MM.1S (cell line): ENCODE measurements at regions not wholly inside any gene's neighbourhood (a gene's known extent, or its start where the extent isn't known, plus 50 kb on each side); places are given as distances from the start of the nearest gene placed in this dataset.
"Not testable (repeated sequence)": the region's sequence is repeated elsewhere in the genome, so short reads cannot be mapped to it uniquely, and the experiment has no call there.

Experiments used
- DNase-seq: peaks from one replicate; pipeline ENCODE4 v3.0.0-alpha.2; 2015
- H2AFZ ChIP-seq: fragments of 300-600 bp; sonication (generic); 2 replicates; pipeline ENCODE4 v1.6.0; 2016; ENCODE audit warnings: antibody characterized with exemption, low read length
- H3F3A ChIP-seq: fragments of 300-600 bp; sonication (generic); 2 replicates; pipeline ENCODE4 v1.6.1; 2016; ENCODE audit warnings: mild to moderate bottlenecking, antibody characterized with exemption, low read length, moderate library complexity, mixed read lengths; ENCODE audit not compliant: insufficient read depth
- H3K27ac ChIP-seq: fragments of 300-600 bp; sonication (generic); 2 replicates; pipeline ENCODE4 v1.5.1; 2016; ENCODE audit warnings: mild to moderate bottlenecking, low read length
- H3K27me3 ChIP-seq: fragments of 300-600 bp; sonication (generic); replicated peaks from 2 replicates; pipeline ENCODE4 v1.6.0; 2016; ENCODE audit warnings: low read length; ENCODE audit not compliant: insufficient read depth
- H3K36me3 ChIP-seq: fragments of 300-600 bp; sonication (generic); replicated peaks from 2 replicates; pipeline ENCODE4 v1.6.1; 2016; ENCODE audit warnings: mild to moderate bottlenecking, low read length, mixed read lengths; ENCODE audit not compliant: insufficient read depth
- H3K4me1 ChIP-seq: fragments of 300-600 bp; sonication (generic); 2 replicates; pipeline ENCODE4 v1.6.1; 2016; ENCODE audit warnings: low read length, mixed read lengths
- H3K4me2 ChIP-seq: fragments of 300-600 bp; sonication (generic); 2 replicates; pipeline ENCODE4 v1.6.0; 2016; ENCODE audit warnings: low read depth, low read length
- H3K4me3 ChIP-seq: fragments of 300-600 bp; sonication (generic); 2 replicates; pipeline ENCODE4 v1.5.1; 2016; ENCODE audit warnings: low read length, mixed read lengths
- H3K79me2 ChIP-seq: fragments of 300-600 bp; sonication (generic); 2 replicates; pipeline ENCODE4 v1.6.1; 2016; ENCODE audit warnings: mixed run types, low read length, mixed read lengths
- H3K9ac ChIP-seq: fragments of 300-600 bp; sonication (generic); 2 replicates; pipeline ENCODE4 v1.6.1; 2016; ENCODE audit warnings: low read length, mixed read lengths
- H3K9me2 ChIP-seq: fragments of 300-600 bp; sonication (generic); replicated peaks from 2 replicates; pipeline ENCODE4 v1.6.1; 2016; ENCODE audit warnings: mild to moderate bottlenecking, low read length, mixed read lengths; ENCODE audit not compliant: insufficient read depth
- H3K9me3 ChIP-seq: fragments of 300-600 bp; sonication (generic); replicated peaks from 2 replicates; pipeline ENCODE4 v1.6.1; 2016; ENCODE audit warnings: mild to moderate bottlenecking, low read length, mixed read lengths; ENCODE audit not compliant: insufficient read depth
- H4K20me1 ChIP-seq: fragments of 300-600 bp; sonication (generic); 2 replicates; pipeline ENCODE4 v1.6.1; 2016; ENCODE audit warnings: mild to moderate bottlenecking, low read length, moderate library complexity, mixed read lengths; ENCODE audit not compliant: insufficient read depth
- CTCF ChIP-seq: fragments of 300-600 bp; sonication (generic); IDR thresholded peaks from 2 replicates; pipeline ENCODE4 v1.5.1; 2016; ENCODE audit warnings: antibody characterized with exemption, low read length, mixed read lengths
- EZH2 ChIP-seq: fragments of 300-600 bp; sonication (generic); optimal IDR thresholded peaks from 2 replicates; pipeline ENCODE3; 2017; ENCODE audit warnings: low read depth, mild to moderate bottlenecking, antibody characterized with exemption, low read length, mixed read lengths
- EZH2phosphoT487 ChIP-seq: fragments of 300-600 bp; sonication (generic); IDR thresholded peaks from 2 replicates; pipeline ENCODE4 v1.6.1; 2018; ENCODE audit warnings: antibody characterized with exemption, low read length

- DNase-seq, result no peak
- Histone ChIP-seq H4K20me1 (no peaks in the 10 kb centered on the region), H3K36me3 (no peaks in the 10 kb centered on the region), H3K4me2 (no peak overlapping the region), H3K27ac (no peak overlapping the region), H3K79me2 (no peaks in the 10 kb centered on the region), H3K4me1 (no peaks in the 10 kb centered on the region), H3K9me2 (no peaks in the 10 kb centered on the region), H3K4me3 (no peak overlapping the region), H3K9ac (no peak overlapping the region), H3K27me3 (no peaks in the 10 kb centered on the region), H2AFZ (no peak overlapping the region), H3F3A (no peaks in the 10 kb centered on the region), H3K9me3 (no peaks in the 10 kb centered on the region)
- no peak for TF ChIP-seq EZH2phosphoT487
- no peak for TF ChIP-seq CTCF
These were observed 645.1 kb upstream of the DEFB115 start for GRCh38 chr20:30612344-30612743.

GRCh38 chr20:30621346-30621745 lies 636.1 kb upstream of the DEFB115 start:
- not testable (repeated sequence) for H4K20me1 ChIP-seq, H3K27me3 ChIP-seq, DNase-seq, H2AFZ ChIP-seq, H3K36me3 ChIP-seq, H3F3A ChIP-seq, H3K9ac ChIP-seq, H3K4me2 ChIP-seq, H3K4me3 ChIP-seq, H3K79me2 ChIP-seq, H3K27ac ChIP-seq, H3K4me1 ChIP-seq, H3K9me3 ChIP-seq, H3K9me2 ChIP-seq

GRCh38 chr20:30624310-30624709 lies 633.2 kb upstream of the DEFB115 start:
- not testable (repeated sequence) for H3K9ac ChIP-seq, H3K27ac ChIP-seq, H3K36me3 ChIP-seq, H3F3A ChIP-seq, H3K79me2 ChIP-seq, H3K27me3 ChIP-seq, H4K20me1 ChIP-seq, H3K9me3 ChIP-seq, DNase-seq, H3K9me2 ChIP-seq, H3K4me1 ChIP-seq, H2AFZ ChIP-seq, H3K4me3 ChIP-seq, H3K4me2 ChIP-seq

GRCh38 chr20:30629376-30629775 lies 628.1 kb upstream of the DEFB115 start:
- not testable (repeated sequence) for DNase-seq, H3K4me2 ChIP-seq

GRCh38 chr20:30630761-30631160 lies 626.7 kb upstream of the DEFB115 start:
- no peaks in the 10 kb centered on the region for H3K9me2 ChIP-seq
- H2AFZ ChIP-seq, result no peak overlapping the region
- TF ChIP-seq EZH2phosphoT487, result no peak
- TF ChIP-seq CTCF, result no peak
- no peak for TF ChIP-seq EZH2
- H3K9me3 ChIP-seq, result no peaks in the 10 kb centered on the region
- no peak overlapping the region for H3K4me2 ChIP-seq
- no peaks in the 10 kb centered on the region for H3K27me3 ChIP-seq
- H3K9ac ChIP-seq, result no peak overlapping the region
- H4K20me1 ChIP-seq, result no peaks in the 10 kb centered on the region
- no peaks in the 10 kb centered on the region for H3F3A ChIP-seq
- no peak overlapping the region for H3K27ac ChIP-seq
- DNase-seq, result no peak
- H3K4me1 ChIP-seq, result no peaks in the 10 kb centered on the region
- H3K4me3 ChIP-seq, result no peak overlapping the region
- H3K79me2 ChIP-seq, result no peaks in the 10 kb centered on the region
- no peaks in the 10 kb centered on the region for H3K36me3 ChIP-seq

More at GRCh38 chr20:30629376-30629775, 628.1 kb upstream of the DEFB115 start:
- H3K27me3 ChIP-seq, H3K9ac ChIP-seq, H4K20me1 ChIP-seq, H3K9me2 ChIP-seq, H3K9me3 ChIP-seq, H3K36me3 ChIP-seq, H2AFZ ChIP-seq, H3F3A ChIP-seq, H3K79me2 ChIP-seq, H3K27ac ChIP-seq, H3K4me3 ChIP-seq, H3K4me1 ChIP-seq: not testable (repeated sequence)

- not testable (repeated sequence) for H3K9me3 ChIP-seq, H3F3A ChIP-seq, H3K36me3 ChIP-seq, H3K4me2 ChIP-seq, DNase-seq, H2AFZ ChIP-seq, H3K9ac ChIP-seq, H3K4me3 ChIP-seq, H3K4me1 ChIP-seq, H3K27me3 ChIP-seq, H4K20me1 ChIP-seq, H3K79me2 ChIP-seq, H3K27ac ChIP-seq, H3K9me2 ChIP-seq
These were observed 626.1 kb upstream of the DEFB115 start for GRCh38 chr20:30631261-30631789.
